Fibroblast of lung (primary cell): ENCODE measurements at regions not wholly inside any gene's neighbourhood (a gene's known extent, or its start where the extent isn't known, plus 50 kb on each side); places are given as distances from the start of the nearest gene placed in this dataset.

Source experiments
- DNase-seq, 2 donors: peaks; one replicate each; pipeline versions ENCODE4 v3.0.0 to v3.0.0-alpha.2; 2010; ENCODE audit warnings: low read depth in 2 of 2
- H2AFZ ChIP-seq: 2 replicates; pipeline ENCODE4 v1.5.1; 2012; ENCODE audit warnings: low read length, control low read depth, inconsistent platforms
- H3K27ac ChIP-seq: 2 replicates; pipeline ENCODE4 v1.5.1; 2011; ENCODE audit warnings: low read length, control low read depth; ENCODE audit not compliant: insufficient read depth
- H3K27me3 ChIP-seq: 2 replicates; pipeline ENCODE4 v1.5.1; 2011; ENCODE audit warnings: mild to moderate bottlenecking, low read length; ENCODE audit not compliant: control insufficient read depth, insufficient read depth
- H3K36me3 ChIP-seq: 2 replicates; pipeline ENCODE4 v1.5.1; 2011; ENCODE audit warnings: low read length; ENCODE audit not compliant: control insufficient read depth, insufficient read depth
- H3K4me1 ChIP-seq: 2 replicates; pipeline ENCODE4 v1.5.1; 2011; ENCODE audit warnings: low read length; ENCODE audit not compliant: control insufficient read depth, insufficient read depth; ENCODE audit errors: extremely low read depth
- H3K4me2 ChIP-seq: 2 replicates; pipeline ENCODE4 v1.5.1; 2011; ENCODE audit warnings: low read length, control low read depth; ENCODE audit not compliant: insufficient read depth; ENCODE audit errors: extremely low read depth
- H3K4me3 ChIP-seq, 4 experiments: fragments of 200-600 bp in 1 of 4; sonication (generic) in 1 of 4; replicated peaks in 1 of 4; 2 replicates each; pipeline ENCODE4 v1.5.1; 2011 to 2016; ENCODE audit warnings: low read length in 4 of 4, low read depth in 3 of 4, mild to moderate bottlenecking in 3 of 4, control low read depth in 2 of 4, inconsistent platforms in 1 of 4, mixed read lengths in 1 of 4; ENCODE audit not compliant: insufficient read depth in 1 of 4; ENCODE audit errors: control extremely low read depth in 1 of 4
- H3K79me2 ChIP-seq: 2 replicates; pipeline ENCODE4 v1.5.1; 2012; ENCODE audit warnings: mild to moderate bottlenecking, low read length, inconsistent platforms; ENCODE audit not compliant: control insufficient read depth, insufficient read depth
- H3K9ac ChIP-seq: 2 replicates; pipeline ENCODE4 v1.5.1; 2011; ENCODE audit warnings: mild to moderate bottlenecking, low read length, control low read depth; ENCODE audit not compliant: insufficient read depth
- H3K9me3 ChIP-seq: 2 replicates; pipeline ENCODE4 v1.5.1; 2012; ENCODE audit warnings: low read depth, low read length; ENCODE audit not compliant: control insufficient read depth, insufficient read depth
- H4K20me1 ChIP-seq: 2 replicates; pipeline ENCODE4 v1.5.1; 2011; ENCODE audit warnings: low read length; ENCODE audit not compliant: control insufficient read depth, insufficient read depth; ENCODE audit errors: extremely low read depth
- EZH2 ChIP-seq: IDR thresholded peaks from 2 replicates; pipeline ENCODE4 v1.5.1; 2012; ENCODE audit warnings: low read length, control low read depth, mild to moderate bottlenecking; ENCODE audit errors: missing control alignments
- TF ChIP-seq, protein P1 (sequence below), 2 donors: IDR thresholded peaks in 1 of 2; conservative IDR thresholded peaks in 1 of 2; 1 replicate in 1 of 2; 2 replicates in 1 of 2; pipeline ENCODE4 v1.5.1; 2011 to 2012; ENCODE audit warnings: low read length in 2 of 2, control low read depth in 1 of 2, inconsistent platforms in 1 of 2, low read depth in 1 of 2, mild to moderate bottlenecking in 1 of 2

DNA sequence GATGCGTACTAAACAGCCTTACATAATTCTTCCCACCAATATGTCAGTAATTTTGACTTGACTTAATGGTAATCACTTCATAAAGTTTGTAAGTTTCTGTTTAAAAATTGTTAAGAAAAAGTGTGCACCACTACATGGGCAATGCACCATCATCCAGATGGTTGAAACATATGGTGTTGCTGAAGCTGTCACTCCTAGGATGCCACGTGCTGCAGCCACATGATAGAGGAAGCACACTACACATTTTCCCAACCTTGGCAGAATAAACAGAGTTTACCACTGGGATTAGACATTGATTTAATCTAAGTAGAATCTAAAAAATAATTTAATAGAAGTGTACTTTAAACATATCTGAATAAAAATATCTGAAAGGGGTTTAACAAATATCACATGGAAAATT lies 1209.9 kb downstream of the NSUN3 start:
- H3K9ac ChIP-seq: no peak overlapping the region
- no peak overlapping the region for H3K4me3 ChIP-seq
- no peaks in the 10 kb centered on the region for H4K20me1 ChIP-seq
- no peak overlapping the region for H3K27ac ChIP-seq
- no peaks in the 10 kb centered on the region for H3K27me3 ChIP-seq
- no peak overlapping the region for H3K4me2 ChIP-seq
- DNase-seq: no peak
- TF ChIP-seq EZH2: no peak
- TF ChIP-seq, protein P1, sequence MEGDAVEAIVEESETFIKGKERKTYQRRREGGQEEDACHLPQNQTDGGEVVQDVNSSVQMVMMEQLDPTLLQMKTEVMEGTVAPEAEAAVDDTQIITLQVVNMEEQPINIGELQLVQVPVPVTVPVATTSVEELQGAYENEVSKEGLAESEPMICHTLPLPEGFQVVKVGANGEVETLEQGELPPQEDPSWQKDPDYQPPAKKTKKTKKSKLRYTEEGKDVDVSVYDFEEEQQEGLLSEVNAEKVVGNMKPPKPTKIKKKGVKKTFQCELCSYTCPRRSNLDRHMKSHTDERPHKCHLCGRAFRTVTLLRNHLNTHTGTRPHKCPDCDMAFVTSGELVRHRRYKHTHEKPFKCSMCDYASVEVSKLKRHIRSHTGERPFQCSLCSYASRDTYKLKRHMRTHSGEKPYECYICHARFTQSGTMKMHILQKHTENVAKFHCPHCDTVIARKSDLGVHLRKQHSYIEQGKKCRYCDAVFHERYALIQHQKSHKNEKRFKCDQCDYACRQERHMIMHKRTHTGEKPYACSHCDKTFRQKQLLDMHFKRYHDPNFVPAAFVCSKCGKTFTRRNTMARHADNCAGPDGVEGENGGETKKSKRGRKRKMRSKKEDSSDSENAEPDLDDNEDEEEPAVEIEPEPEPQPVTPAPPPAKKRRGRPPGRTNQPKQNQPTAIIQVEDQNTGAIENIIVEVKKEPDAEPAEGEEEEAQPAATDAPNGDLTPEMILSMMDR (conservative IDR thresholded peaks at IDR 0.05 in 1 of 2, IDR thresholded peaks at IDR 0.05 in 1 of 2; ENCODE audit: low read depth in 1 of 2, low read length in 2 of 2): no peak
- no peaks in the 10 kb centered on the region for H3K36me3 ChIP-seq
- H2AFZ ChIP-seq: no peak overlapping the region
- no peaks in the 10 kb centered on the region for H3K79me2 ChIP-seq
- H3K4me1 ChIP-seq: no peaks in the 10 kb centered on the region
- H3K9me3 ChIP-seq: no peaks in the 10 kb centered on the region

DNA sequence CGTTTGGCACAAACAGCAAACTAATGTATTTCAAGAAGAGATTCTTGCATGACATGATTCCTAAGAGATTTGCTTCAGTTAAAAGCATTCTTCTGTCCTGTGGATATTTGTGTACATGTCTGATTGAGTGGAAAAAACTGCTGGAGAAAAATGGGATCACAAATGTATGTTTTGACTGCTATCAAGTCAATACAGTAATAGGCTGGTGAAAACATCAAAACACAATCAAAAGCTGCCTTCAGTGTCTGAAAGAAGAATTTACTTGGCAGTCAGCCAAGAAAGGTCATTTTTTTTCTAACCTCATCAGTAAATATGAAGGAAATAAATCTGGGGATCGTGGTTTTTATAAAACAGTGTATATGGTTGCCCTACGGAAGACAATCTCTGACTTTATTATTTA lies 1214.8 kb downstream of the NSUN3 start:
- no peak for DNase-seq
- H3K36me3 ChIP-seq: no peaks in the 10 kb centered on the region
- no peak overlapping the region for H3K4me3 ChIP-seq
- no peak overlapping the region for H3K4me2 ChIP-seq
- H4K20me1 ChIP-seq: no peaks in the 10 kb centered on the region
- H3K27ac ChIP-seq: no peak overlapping the region
- no peak overlapping the region for H2AFZ ChIP-seq
- H3K79me2 ChIP-seq: no peaks in the 10 kb centered on the region
- no peak overlapping the region for H3K9ac ChIP-seq
- TF ChIP-seq EZH2: no peak
- TF ChIP-seq, protein P1 (conservative IDR thresholded peaks at IDR 0.05 in 1 of 2, IDR thresholded peaks at IDR 0.05 in 1 of 2; ENCODE audit: low read depth in 1 of 2, low read length in 2 of 2): no peak
- no peaks in the 10 kb centered on the region for H3K4me1 ChIP-seq
- no peaks in the 10 kb centered on the region for H3K9me3 ChIP-seq
- H3K27me3 ChIP-seq: no peaks in the 10 kb centered on the region

DNA sequence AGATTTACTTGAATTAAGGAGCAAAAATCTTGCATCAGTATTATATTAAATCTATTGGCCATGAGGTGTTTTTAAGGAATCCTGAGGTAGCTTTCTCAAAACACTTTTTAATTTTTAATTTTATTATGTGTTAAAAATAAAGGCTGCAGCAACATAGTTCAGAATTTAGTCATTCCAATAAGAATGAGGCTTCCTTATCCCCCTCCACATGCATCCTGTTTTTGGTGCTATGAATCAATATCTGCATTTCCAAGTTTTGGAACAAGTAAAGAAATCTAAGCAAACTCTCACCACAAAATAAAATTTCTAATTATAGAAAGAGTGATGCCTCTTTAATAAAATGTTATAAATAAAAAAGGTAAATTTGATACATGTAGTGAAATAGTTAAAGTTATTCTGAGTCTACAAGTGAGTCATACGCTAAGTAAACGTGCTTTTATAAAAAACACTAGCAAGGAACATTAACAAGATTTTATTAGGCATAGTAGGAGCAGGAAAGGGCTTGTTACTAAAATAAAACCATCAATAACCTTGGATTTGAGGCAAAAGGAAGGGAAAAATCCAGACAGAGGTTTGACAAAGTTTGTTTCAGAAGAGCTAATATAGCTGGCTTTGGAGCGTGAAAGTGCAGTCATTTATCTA lies 1218.0 kb downstream of the NSUN3 start:
- no peaks in the 10 kb centered on the region for H3K4me1 ChIP-seq
- TF ChIP-seq, protein P1 (conservative IDR thresholded peaks at IDR 0.05 in 1 of 2, IDR thresholded peaks at IDR 0.05 in 1 of 2; ENCODE audit: low read depth in 1 of 2, low read length in 2 of 2): no peak
- no peak for TF ChIP-seq EZH2
- no peaks in the 10 kb centered on the region for H3K36me3 ChIP-seq
- no peaks in the 10 kb centered on the region for H3K9me3 ChIP-seq
- H2AFZ ChIP-seq: no peak overlapping the region
- H3K27ac ChIP-seq: no peak overlapping the region
- no peaks in the 10 kb centered on the region for H3K79me2 ChIP-seq
- no peak overlapping the region for H3K9ac ChIP-seq
- DNase-seq: no peak
- H4K20me1 ChIP-seq: no peaks in the 10 kb centered on the region
- H3K4me2 ChIP-seq: peak overlapping the region; percentile 3
- H3K4me3 ChIP-seq: no peak overlapping the region
- no peaks in the 10 kb centered on the region for H3K27me3 ChIP-seq
